ENCODE measurements at regions not wholly inside any gene's neighbourhood (a gene's known extent, or its start where the extent isn't known, plus 50 kb on each side); places are given as distances from the start of the nearest gene placed in this dataset.

DNA sequence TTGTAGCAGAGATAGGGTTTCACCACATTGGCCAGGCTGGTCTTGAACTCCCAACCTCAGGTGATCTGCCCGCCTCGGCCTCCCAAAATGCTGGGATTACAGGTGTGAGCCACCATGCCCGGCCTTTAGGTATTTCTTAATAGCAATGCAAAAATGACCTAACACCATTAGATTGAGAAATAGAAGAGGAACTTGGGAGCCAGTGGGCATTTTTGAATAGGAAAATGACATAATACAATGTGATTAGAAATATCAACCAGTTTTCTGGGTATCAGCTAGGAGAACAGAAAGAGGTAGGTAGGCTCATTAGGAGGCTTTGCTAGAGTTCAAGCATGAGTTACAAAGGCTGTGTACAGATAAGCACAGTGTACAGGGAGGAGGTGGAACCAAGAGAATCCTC, 101.8 kb upstream of the TBC1D5 start:
- TF ChIP-seq CTCF (conservative IDR thresholded peaks at IDR 0.05; ENCODE audit: low read depth in 2 of 2) (no peak), EZH2 (IDR thresholded peaks at IDR 0.05; ENCODE audit: low read depth, unreplicated experiment) (no peak), POLR2AphosphoS5 (IDR thresholded peaks at IDR 0.05; ENCODE audit: low read depth) (no peak)
